GM21367 (cell line): ENCODE measurements at regions not wholly inside any gene's neighbourhood (a gene's known extent, or its start where the extent isn't known, plus 50 kb on each side); places are given as distances from the start of the nearest gene placed in this dataset.
"Not testable (repeated sequence)": the region's sequence is repeated elsewhere in the genome, so short reads cannot be mapped to it uniquely, and the experiment has no call there.

ENCODE experiments used
- ATAC-seq: cut with Tn5 transposase; IDR thresholded peaks from one replicate; pipeline ENCODE4 v1.9.1; 2021; ENCODE audit not compliant: unreplicated experiment

GRCh38 chr14:45990252-45990651 is 661.3 kb downstream of the RPL10L start:
- no peak for ATAC-seq

GRCh38 chr14:45976001-45976400 is 675.6 kb downstream of the RPL10L start:
- ATAC-seq, result no peak

GRCh38 chr14:45972416-45972815 is 679.2 kb downstream of the RPL10L start:
- no peak for ATAC-seq

DNA sequence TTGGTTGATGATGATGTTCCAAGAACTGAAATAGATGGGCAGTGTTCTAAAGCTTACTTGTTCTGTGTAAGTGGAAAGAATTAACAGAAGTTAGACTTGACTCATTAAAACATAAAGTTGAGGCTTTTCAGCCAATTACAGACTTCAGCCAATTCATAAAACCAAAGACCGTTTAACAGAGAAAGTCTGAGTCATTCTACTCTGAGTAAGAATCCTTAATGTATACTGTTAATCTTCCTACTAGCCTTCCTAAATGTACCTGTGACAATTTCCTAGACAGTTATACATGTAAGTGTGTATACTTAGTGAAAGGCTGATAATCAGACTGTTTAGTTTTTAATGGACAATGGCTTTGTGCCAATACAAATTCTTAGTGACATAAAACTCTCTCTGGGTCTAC is 681.0 kb downstream of the RPL10L start:
- ATAC-seq, result no peak

DNA sequence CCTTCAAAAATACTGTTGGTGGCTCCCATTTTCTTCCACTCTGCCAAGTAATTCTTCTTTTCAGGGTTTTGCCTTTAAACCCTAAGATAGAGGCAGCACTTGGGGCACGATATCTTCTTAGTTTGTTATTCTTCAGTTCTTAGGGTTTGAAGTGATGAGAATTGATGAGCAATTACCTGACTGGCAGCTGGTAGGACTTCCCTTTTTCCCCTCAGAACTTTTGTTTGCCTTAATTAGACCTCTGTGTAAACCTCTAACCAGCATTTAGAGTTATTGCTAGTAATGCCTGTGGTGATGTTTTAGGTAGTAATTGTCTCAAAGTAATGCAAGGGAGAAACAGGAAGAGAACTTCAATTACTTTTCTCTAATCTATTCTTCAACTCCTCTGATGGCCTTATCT is 683.5 kb downstream of the RPL10L start:
- ATAC-seq, result no peak

- ATAC-seq, result no peak
Measured at GRCh38 chr14:45949479-45949878, 696.5 kb upstream of the MIS18BP1 start.

GRCh38 chr14:45947830-45948229 is 694.8 kb upstream of the MIS18BP1 start:
- ATAC-seq, result no peak

DNA sequence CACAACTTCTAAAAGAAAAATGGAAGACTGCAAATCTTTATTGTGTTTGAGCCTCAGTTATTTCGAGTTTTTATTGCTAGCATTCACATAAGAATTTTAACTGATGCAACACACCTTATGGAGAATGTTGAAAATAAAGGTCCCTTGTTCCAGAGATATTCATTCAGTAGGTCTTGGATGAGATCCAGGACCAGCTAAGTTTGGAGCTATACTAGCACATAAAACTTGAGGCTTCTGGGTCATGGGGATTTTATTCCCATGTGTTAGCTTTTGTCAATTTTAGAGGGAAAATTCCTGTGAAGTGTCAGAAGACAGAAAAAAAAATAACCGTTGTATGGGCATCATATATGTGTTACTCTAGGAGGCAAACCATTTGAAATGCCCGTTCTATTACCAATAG is 693.2 kb upstream of the MIS18BP1 start:
- no peak for ATAC-seq

- no peak for ATAC-seq
Measured at GRCh38 chr14:45940318-45940717, 687.3 kb upstream of the MIS18BP1 start.

DNA sequence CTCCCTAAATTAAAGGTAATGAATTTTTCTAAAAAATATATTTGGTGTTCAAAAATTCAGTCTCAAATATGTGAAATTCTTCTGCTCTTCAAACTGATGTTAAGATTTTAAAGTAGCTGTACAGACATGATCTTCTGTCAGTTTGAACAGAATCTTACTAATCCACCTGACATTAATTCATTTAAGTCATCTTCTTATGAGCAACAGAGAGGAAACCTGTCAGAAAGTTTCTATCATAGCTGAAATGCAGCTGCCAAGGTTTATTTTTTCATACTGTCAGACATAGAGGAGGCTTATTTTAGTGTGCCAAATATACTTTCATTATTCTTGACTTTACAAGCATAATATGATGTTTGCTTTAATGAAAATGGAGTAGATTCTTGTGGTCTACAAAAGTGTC is 686.6 kb upstream of the MIS18BP1 start:
- ATAC-seq, result no peak

DNA sequence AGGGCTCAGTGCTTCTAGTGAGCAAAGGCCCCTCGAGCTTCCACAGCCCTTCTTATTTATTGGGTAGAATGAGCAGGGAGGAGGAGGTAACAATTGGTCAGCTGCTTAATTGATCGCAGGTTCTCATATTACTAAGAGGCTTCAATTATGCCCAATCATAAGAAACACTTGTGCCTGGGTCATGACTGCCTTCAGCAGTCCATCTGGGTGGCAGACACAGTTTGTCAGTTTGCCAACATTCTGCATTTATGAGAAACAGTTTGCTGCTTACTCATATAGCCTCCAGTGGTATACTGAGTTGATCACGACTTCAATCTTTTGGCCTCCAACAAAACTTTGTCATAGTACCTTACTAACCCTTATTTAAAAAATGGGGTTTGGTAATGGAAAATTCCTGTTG is 667.0 kb upstream of the MIS18BP1 start:
- ATAC-seq, result not testable (repeated sequence)

DNA sequence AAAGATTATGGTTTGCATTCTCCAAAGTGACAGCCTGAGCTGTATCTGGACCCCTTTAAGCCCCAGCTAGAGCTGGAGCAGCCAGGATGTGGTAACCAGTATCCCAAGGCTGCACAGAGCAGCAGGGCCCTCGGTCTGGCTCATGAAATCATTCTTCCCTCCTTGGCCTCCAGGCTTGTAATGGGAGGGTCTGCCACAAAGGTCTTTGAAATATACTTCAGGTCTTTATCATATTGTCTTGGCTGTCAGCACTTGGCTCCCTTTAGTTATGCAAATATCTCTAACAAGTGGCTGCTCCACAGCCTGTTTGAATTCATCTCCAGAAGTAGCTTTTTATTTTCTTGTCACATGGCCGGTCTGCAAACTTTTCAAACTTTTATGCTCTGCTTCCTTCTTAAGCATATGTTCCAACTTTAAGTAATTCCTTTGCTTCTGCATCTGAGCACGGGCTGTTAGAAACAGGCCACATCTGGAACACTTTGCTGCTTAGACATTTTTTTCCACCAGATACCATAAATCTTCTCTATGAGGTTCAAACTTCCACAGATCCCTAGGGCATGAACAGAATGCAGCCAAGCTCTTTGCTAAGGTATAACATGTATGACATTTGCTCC is 663.4 kb upstream of the MIS18BP1 start:
- no peak for ATAC-seq

GRCh38 chr14:45907782-45908181 is 654.8 kb upstream of the MIS18BP1 start:
- ATAC-seq, result no peak

- no peak for ATAC-seq
Measured at GRCh38 chr14:45906257-45906656, 653.3 kb upstream of the MIS18BP1 start.

GRCh38 chr14:45905672-45906071 is 652.7 kb upstream of the MIS18BP1 start:
- no peak for ATAC-seq

GRCh38 chr14:45904314-45904713 is 651.3 kb upstream of the MIS18BP1 start:
- ATAC-seq, result no peak

GRCh38 chr14:45902241-45902640 is 649.2 kb upstream of the MIS18BP1 start:
- no peak for ATAC-seq

- ATAC-seq, result no peak
Measured at GRCh38 chr14:45897439-45897838, 644.4 kb upstream of the MIS18BP1 start.

DNA sequence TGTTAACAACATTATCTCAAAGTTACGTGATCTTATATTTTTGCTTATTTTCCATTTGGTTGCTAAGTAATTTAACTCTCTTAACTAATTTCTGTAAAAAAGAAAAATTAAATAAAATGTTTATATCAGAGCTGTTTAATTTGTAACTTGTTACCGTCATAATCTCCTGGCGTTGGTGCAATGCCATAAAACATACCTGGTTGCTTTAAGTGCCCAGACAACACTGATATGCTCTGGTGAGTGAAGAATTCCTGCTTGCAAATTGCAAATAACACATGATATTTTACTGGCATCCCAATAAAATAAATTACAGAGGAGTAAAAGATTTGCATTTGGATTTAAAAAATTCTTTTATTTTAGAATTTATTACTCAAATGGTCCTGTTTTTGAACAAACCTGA is 640.1 kb upstream of the MIS18BP1 start:
- no peak for ATAC-seq

GRCh38 chr14:45891417-45892080 is 638.5 kb upstream of the MIS18BP1 start:
- ATAC-seq, result no peak

DNA sequence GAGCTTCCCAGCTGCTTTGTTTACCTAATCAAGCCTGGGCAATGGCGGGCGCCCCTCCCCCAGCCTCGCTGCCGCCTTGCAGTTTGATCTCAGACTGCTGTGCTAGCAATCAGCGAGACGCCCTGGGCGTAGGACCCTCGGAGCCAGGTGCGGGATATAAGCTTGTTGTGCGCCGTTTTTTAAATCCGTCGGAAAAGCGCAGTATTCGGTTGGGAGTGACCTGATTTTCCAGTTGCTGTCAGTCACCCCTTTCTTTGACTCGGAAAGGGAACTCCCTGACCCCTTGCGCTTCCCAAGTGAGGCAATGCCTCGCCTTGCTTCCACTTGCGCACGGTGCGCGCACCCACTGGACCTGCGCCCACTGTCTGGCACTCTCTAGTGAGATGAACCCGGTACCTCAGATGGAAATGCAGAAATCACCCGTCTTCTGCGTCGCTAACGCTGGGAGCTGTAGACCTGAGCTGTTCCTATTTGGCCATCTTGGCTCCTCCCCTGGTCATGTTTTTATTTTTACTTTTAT is 635.8 kb upstream of the MIS18BP1 start:
- ATAC-seq, result not testable (repeated sequence)

DNA sequence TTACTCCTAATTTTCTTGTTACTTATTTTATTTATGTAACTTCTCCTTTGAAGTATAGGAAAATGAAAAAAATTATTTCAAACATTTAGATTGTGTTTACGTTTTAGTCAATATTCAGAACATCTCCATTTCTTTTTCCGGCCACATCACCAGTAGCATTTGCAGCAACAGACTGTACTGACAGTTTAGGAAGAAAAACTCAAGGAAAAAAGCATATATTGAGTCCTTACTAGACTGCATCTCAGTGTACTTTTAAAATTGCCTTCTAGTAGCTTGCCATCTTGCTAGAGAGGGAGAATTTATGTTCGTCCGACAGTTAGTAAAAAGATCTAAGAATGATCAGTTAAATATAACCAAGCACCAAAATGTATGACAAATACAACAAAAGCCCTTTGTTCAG is 625.0 kb upstream of the MIS18BP1 start:
- no peak for ATAC-seq

DNA sequence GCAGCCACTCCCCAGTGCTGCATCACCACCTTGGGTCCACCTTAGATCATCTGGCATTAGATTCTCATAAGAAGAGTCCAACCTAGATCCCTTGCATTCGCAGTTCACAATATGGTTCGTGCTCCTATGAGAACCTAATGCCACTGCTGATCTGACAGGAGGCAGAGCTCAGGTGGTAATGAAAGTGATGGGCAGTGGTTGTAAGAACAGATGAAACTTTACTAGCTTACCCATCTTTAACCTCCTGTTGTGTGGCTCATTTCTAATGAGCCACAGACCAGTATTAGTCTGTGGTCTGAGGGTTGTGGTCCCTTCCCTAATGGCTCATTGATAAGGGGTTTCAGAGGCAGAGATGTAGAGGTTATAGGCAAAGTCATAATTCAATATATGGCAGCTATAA is 615.9 kb upstream of the MIS18BP1 start:
- ATAC-seq, result no peak
